Transverse colon (tissue), 4 donors: ENCODE measurements at regions not wholly inside any gene's neighbourhood (a gene's known extent, or its start where the extent isn't known, plus 50 kb on each side); places are given as distances from the start of the nearest gene placed in this dataset.

Experiments used
- POLR2AphosphoS5 ChIP-seq, 3 donors: sonication (generic); formaldehyde crosslinking; IDR thresholded peaks; one replicate each; pipeline ENCODE4 v1.6.1; 2016; ENCODE audit warnings: antibody characterized with exemption in 3 of 3
- TF ChIP-seq, protein P1 (sequence below), 5 experiments: fragments of 200-600 bp in 3 of 5; fragments of 450-650 bp in 2 of 5; sonication (generic) in 3 of 5; IDR thresholded peaks; 1 replicate in 2 of 5; 2 replicates in 3 of 5; pipeline ENCODE4 v1.5.1; 2016 to 2017; ENCODE audit warnings: antibody characterized with exemption in 5 of 5, inconsistent platforms in 3 of 5, mild to moderate bottlenecking in 2 of 5, moderate library complexity in 1 of 5

DNA sequence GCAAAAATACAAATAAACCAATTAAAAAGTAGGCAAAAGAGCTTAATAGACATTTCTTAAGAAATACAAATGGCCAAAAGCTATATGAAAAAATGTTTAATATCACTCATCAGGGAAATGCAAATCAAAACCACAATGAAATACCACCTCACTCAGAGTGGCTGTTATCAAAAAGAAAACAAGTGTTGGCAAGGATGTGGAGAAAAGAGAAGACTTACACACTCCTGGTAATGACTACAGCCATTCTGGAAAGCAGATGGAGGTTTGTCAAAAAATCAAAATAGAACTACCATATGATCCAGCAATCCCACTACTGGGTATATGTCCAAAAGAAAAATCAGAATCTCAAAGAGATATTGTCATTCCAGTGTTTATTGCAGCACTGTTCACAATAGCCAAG, 223.5 kb upstream of the SLC10A2 start:
- TF ChIP-seq, protein P1, sequence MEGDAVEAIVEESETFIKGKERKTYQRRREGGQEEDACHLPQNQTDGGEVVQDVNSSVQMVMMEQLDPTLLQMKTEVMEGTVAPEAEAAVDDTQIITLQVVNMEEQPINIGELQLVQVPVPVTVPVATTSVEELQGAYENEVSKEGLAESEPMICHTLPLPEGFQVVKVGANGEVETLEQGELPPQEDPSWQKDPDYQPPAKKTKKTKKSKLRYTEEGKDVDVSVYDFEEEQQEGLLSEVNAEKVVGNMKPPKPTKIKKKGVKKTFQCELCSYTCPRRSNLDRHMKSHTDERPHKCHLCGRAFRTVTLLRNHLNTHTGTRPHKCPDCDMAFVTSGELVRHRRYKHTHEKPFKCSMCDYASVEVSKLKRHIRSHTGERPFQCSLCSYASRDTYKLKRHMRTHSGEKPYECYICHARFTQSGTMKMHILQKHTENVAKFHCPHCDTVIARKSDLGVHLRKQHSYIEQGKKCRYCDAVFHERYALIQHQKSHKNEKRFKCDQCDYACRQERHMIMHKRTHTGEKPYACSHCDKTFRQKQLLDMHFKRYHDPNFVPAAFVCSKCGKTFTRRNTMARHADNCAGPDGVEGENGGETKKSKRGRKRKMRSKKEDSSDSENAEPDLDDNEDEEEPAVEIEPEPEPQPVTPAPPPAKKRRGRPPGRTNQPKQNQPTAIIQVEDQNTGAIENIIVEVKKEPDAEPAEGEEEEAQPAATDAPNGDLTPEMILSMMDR (IDR thresholded peaks at IDR 0.05): no peak
- no peak for TF ChIP-seq POLR2AphosphoS5 (IDR thresholded peaks at IDR 0.05)
